ENCODE measurements at regions not wholly inside any gene's neighbourhood (a gene's known extent, or its start where the extent isn't known, plus 50 kb on each side); places are given as distances from the start of the nearest gene placed in this dataset.

GRCh38 chr7:14974688-14975087 is 72.1 kb upstream of the DGKB start:
- no peak overlapping the region for H2AFZ ChIP-seq (ENCODE audit: low read length)
- in situ Hi-C loops (cut with HindIII; ENCODE audit: extremely low pct_ligation_motif_present, low pct_unique_long_range_greater_than_20kb) = no loop called here
- WGBS (ENCODE audit: low lambda C conversion rate) = 55% methylated on average over 5 of the region's 5 CpGs
- TF ChIP-seq ZNF558 (CRISPR knock-in tag; IDR thresholded peaks at IDR 0.05; ENCODE audit: borderline replicate concordance) (no peak), ZSCAN30 (CRISPR knock-in tag; IDR thresholded peaks at IDR 0.05) (no peak), ZNF652 (CRISPR knock-in tag; IDR thresholded peaks at IDR 0.05; ENCODE audit: borderline replicate concordance, low read depth) (no peak), PAXIP1 (CRISPR knock-in tag; conservative IDR thresholded peaks at IDR 0.05) (no peak), ZNF773 (CRISPR knock-in tag; IDR thresholded peaks at IDR 0.05; ENCODE audit: borderline replicate concordance) (no peak), ZNF318 (CRISPR knock-in tag; IDR thresholded peaks at IDR 0.05) (no peak)

More at GRCh38 chr7:14974688-14975087, 72.1 kb upstream of the DGKB start:
- Histone ChIP-seq H3K27me3 (ENCODE audit: control insufficient read depth in 1 of 2, insufficient read depth in 2 of 2, low read length in 2 of 2) (no peaks in the 10 kb centered on the region), H3K4me1 (ENCODE audit: insufficient read depth, low read length) (no peaks in the 10 kb centered on the region), H3K79me2 (ENCODE audit: insufficient read depth, low read length) (no peaks in the 10 kb centered on the region), H3K36me3 (replicated peaks in 1 of 2; ENCODE audit: control insufficient read depth in 1 of 2, insufficient read depth in 2 of 2, low read length in 2 of 2) (no peaks in the 10 kb centered on the region), H3K4me2 (ENCODE audit: low read depth, low read length) (no peak overlapping the region), H4K20me1 (ENCODE audit: insufficient read depth, low read length) (no peaks in the 10 kb centered on the region), H3K4me3 (replicated peaks in 1 of 3; ENCODE audit: insufficient read depth in 1 of 3, low read depth in 2 of 3, low read length in 3 of 3) (no peak overlapping the region), H3K9ac (ENCODE audit: insufficient read depth, low read depth, low read length) (no peak overlapping the region), H3K9me3 (ENCODE audit: low read length) (peaks cover 5% of the 10 kb centered on the region; the same call in 1 of the 2 replicates), H3K27ac (ENCODE audit: extremely low read length, insufficient read depth, low read length) (no peak overlapping the region)
- FAIRE-seq (no peak), ATAC-seq (no peak), DNase-seq (ENCODE audit: low spot score) (no peak)
- CTCF ChIA-PET (ENCODE audit: low intra/inter-chr PET ratio, low total read pairs) = no interaction called here
- intact Hi-C loops (cut with micrococcal nuclease; ENCODE audit: unreplicated experiment) = no loop called here
- POLR2A ChIA-PET = no interaction called here
- no TSS peak for BruUV-seq (replicated peaks)

Measured in HepG2 (cell line).